ENCODE measurements at regions not wholly inside any gene's neighbourhood (a gene's known extent, or its start where the extent isn't known, plus 50 kb on each side); places are given as distances from the start of the nearest gene placed in this dataset.

DNA sequence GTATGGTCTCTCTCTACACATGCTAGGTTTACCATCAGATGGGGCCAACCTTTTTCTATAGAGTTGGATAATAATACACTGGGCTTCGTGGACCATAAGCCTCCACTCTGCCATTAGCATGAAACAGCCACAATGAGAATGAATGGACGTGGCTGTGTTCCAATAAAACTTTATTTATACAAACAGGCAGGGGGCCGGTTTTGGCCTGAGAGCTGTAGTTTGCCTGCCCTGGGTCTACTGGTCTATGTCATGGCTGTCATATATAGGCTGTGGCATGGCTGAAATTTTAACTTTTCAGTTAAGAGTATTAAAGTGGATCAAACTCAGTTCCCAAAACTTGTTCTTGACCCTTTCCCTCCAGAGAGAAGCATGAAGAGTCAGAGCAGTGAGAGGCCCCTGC lies 120.3 kb upstream of the MYL2 start (continued):
- TF ChIP-seq, protein P1, sequence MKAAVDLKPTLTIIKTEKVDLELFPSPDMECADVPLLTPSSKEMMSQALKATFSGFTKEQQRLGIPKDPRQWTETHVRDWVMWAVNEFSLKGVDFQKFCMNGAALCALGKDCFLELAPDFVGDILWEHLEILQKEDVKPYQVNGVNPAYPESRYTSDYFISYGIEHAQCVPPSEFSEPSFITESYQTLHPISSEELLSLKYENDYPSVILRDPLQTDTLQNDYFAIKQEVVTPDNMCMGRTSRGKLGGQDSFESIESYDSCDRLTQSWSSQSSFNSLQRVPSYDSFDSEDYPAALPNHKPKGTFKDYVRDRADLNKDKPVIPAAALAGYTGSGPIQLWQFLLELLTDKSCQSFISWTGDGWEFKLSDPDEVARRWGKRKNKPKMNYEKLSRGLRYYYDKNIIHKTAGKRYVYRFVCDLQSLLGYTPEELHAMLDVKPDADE (IDR thresholded peaks at IDR 0.05) = no peak
- TF ChIP-seq EZH2phosphoT487 (IDR thresholded peaks at IDR 0.05; ENCODE audit: unreplicated experiment) = no peak
- TF ChIP-seq, protein P2, sequence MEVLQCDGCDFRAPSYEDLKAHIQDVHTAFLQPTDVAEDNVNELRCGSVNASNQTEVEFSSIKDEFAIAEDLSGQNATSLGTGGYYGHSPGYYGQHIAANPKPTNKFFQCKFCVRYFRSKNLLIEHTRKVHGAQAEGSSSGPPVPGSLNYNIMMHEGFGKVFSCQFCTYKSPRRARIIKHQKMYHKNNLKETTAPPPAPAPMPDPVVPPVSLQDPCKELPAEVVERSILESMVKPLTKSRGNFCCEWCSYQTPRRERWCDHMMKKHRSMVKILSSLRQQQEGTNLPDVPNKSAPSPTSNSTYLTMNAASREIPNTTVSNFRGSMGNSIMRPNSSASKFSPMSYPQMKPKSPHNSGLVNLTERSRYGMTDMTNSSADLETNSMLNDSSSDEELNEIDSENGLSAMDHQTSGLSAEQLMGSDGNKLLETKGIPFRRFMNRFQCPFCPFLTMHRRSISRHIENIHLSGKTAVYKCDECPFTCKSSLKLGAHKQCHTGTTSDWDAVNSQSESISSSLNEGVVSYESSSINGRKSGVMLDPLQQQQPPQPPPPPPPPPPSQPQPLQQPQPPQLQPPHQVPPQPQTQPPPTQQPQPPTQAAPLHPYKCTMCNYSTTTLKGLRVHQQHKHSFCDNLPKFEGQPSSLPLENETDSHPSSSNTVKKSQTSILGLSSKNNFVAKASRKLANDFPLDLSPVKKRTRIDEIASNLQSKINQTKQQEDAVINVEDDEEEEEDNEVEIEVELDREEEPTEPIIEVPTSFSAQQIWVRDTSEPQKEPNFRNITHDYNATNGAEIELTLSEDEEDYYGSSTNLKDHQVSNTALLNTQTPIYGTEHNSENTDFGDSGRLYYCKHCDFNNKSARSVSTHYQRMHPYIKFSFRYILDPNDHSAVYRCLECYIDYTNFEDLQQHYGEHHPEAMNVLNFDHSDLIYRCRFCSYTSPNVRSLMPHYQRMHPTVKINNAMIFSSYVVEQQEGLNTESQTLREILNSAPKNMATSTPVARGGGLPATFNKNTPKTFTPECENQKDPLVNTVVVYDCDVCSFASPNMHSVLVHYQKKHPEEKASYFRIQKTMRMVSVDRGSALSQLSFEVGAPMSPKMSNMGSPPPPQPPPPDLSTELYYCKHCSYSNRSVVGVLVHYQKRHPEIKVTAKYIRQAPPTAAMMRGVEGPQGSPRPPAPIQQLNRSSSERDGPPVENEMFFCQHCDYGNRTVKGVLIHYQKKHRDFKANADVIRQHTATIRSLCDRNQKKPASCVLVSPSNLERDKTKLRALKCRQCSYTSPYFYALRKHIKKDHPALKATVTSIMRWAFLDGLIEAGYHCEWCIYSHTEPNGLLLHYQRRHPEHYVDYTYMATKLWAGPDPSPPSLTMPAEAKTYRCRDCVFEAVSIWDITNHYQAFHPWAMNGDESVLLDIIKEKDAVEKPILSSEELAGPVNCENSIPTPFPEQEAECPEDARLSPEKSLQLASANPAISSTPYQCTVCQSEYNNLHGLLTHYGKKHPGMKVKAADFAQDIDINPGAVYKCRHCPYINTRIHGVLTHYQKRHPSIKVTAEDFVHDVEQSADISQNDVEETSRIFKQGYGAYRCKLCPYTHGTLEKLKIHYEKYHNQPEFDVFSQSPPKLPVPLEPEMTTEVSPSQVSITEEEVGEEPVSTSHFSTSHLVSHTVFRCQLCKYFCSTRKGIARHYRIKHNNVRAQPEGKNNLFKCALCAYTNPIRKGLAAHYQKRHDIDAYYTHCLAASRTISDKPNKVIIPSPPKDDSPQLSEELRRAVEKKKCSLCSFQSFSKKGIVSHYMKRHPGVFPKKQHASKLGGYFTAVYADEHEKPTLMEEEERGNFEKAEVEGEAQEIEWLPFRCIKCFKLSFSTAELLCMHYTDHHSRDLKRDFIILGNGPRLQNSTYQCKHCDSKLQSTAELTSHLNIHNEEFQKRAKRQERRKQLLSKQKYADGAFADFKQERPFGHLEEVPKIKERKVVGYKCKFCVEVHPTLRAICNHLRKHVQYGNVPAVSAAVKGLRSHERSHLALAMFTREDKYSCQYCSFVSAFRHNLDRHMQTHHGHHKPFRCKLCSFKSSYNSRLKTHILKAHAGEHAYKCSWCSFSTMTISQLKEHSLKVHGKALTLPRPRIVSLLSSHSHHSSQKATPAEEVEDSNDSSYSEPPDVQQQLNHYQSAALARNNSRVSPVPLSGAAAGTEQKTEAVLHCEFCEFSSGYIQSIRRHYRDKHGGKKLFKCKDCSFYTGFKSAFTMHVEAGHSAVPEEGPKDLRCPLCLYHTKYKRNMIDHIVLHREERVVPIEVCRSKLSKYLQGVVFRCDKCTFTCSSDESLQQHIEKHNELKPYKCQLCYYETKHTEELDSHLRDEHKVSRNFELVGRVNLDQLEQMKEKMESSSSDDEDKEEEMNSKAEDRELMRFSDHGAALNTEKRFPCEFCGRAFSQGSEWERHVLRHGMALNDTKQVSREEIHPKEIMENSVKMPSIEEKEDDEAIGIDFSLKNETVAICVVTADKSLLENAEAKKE (CRISPR knock-in tag; IDR thresholded peaks at IDR 0.05) = no peak

DNA sequence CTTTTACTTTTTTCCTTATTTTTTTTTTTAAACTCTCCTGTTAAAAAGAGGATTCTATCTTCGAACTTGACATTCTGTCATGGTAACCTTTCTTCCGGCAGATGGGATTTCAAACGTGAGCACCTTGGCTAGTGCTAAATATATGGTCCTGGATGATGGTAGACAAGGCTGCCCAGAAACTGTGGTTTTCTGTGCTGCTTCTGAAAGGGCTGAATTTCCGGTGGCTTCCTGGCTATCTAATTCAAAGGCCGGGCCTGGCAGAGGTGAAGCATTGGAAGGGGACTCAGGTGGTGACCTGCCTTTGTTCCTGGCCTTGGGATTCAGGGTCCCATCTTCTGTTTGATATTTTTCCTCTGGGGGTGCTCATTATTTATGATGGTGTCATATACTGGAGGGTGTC lies 118.6 kb upstream of the MYL2 start:
- ATAC-seq (no peak), DNase-seq (ENCODE audit: low spot score) (no peak)
- H3K27ac ChIP-seq (ENCODE audit: low read depth) = no peak overlapping the region
- H3K79me2 ChIP-seq (replicated peaks; ENCODE audit: insufficient read depth) = peaks cover 47% of the 10 kb centered on the region
- Mint-ChIP-seq H3K27ac (no peak overlapping the region), H3K36me3 (ENCODE audit: low read depth) (peaks cover 5% of the 10 kb centered on the region; the same call in 1 of the 3 replicates), H3K4me1 (peaks cover 29% of the 10 kb centered on the region), H3K27me3 (ENCODE audit: insufficient read depth, low read depth, poor library complexity) (peaks cover 22% of the 10 kb centered on the region), H3K4me3 (no peak overlapping the region), H3K9me3 (no peaks in the 10 kb centered on the region)
- no peak overlapping the region for H3K4me2 ChIP-seq
- peaks cover 35% of the 10 kb centered on the region for H3K27me3 ChIP-seq (ENCODE audit: insufficient read depth)
- H3F3A ChIP-seq (replicated peaks; ENCODE audit: low read depth) = 0 out of 2 replicates have a peak, but pooled peaks cover 5% of the 10 kb centered on the region
- H4K20me1 ChIP-seq (replicated peaks; ENCODE audit: insufficient read depth) = peaks cover 6% of the 10 kb centered on the region; the same call in 1 of the 2 replicates
- H3K4me3 ChIP-seq = no peak overlapping the region
- H3K4me1 ChIP-seq (ENCODE audit: insufficient read depth) = peaks cover 15% of the 10 kb centered on the region; the same call in 1 of the 2 replicates
- H2AFZ ChIP-seq = no peak overlapping the region
- H3K36me3 ChIP-seq (ENCODE audit: insufficient read depth) = no peaks in the 10 kb centered on the region
- H3K9me2 ChIP-seq (ENCODE audit: insufficient read depth) = no peaks in the 10 kb centered on the region
- TF ChIP-seq CREB1 (CRISPR knock-in tag; IDR thresholded peaks at IDR 0.05; ENCODE audit: low read depth) = no peak
- no peak for TF ChIP-seq EZH2phosphoT487 (IDR thresholded peaks at IDR 0.05; ENCODE audit: unreplicated experiment)
- TF ChIP-seq, protein P3, sequence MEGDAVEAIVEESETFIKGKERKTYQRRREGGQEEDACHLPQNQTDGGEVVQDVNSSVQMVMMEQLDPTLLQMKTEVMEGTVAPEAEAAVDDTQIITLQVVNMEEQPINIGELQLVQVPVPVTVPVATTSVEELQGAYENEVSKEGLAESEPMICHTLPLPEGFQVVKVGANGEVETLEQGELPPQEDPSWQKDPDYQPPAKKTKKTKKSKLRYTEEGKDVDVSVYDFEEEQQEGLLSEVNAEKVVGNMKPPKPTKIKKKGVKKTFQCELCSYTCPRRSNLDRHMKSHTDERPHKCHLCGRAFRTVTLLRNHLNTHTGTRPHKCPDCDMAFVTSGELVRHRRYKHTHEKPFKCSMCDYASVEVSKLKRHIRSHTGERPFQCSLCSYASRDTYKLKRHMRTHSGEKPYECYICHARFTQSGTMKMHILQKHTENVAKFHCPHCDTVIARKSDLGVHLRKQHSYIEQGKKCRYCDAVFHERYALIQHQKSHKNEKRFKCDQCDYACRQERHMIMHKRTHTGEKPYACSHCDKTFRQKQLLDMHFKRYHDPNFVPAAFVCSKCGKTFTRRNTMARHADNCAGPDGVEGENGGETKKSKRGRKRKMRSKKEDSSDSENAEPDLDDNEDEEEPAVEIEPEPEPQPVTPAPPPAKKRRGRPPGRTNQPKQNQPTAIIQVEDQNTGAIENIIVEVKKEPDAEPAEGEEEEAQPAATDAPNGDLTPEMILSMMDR (conservative IDR thresholded peaks at IDR 0.05; ENCODE audit: low read depth in 2 of 2) = no peak
- no peak for TF ChIP-seq STAT1 (IDR thresholded peaks at IDR 0.05; ENCODE audit: unreplicated experiment)
- no peak for TF ChIP-seq NANOG (IDR thresholded peaks at IDR 0.05; ENCODE audit: borderline replicate concordance)
- TF ChIP-seq ZNF114 (CRISPR knock-in tag; IDR thresholded peaks at IDR 0.05) = no peak
- no peak for TF ChIP-seq EZH2 (IDR thresholded peaks at IDR 0.05; ENCODE audit: low read depth, unreplicated experiment)
- no peak for TF ChIP-seq POLR2AphosphoS5 (IDR thresholded peaks at IDR 0.05; ENCODE audit: low read depth)
- TF ChIP-seq ZNF331 (CRISPR knock-in tag; IDR thresholded peaks at IDR 0.05; ENCODE audit: low read depth) = no peak
- no peak for TF ChIP-seq JUNB (IDR thresholded peaks at IDR 0.05; ENCODE audit: unreplicated experiment)
- TF ChIP-seq, protein P4, sequence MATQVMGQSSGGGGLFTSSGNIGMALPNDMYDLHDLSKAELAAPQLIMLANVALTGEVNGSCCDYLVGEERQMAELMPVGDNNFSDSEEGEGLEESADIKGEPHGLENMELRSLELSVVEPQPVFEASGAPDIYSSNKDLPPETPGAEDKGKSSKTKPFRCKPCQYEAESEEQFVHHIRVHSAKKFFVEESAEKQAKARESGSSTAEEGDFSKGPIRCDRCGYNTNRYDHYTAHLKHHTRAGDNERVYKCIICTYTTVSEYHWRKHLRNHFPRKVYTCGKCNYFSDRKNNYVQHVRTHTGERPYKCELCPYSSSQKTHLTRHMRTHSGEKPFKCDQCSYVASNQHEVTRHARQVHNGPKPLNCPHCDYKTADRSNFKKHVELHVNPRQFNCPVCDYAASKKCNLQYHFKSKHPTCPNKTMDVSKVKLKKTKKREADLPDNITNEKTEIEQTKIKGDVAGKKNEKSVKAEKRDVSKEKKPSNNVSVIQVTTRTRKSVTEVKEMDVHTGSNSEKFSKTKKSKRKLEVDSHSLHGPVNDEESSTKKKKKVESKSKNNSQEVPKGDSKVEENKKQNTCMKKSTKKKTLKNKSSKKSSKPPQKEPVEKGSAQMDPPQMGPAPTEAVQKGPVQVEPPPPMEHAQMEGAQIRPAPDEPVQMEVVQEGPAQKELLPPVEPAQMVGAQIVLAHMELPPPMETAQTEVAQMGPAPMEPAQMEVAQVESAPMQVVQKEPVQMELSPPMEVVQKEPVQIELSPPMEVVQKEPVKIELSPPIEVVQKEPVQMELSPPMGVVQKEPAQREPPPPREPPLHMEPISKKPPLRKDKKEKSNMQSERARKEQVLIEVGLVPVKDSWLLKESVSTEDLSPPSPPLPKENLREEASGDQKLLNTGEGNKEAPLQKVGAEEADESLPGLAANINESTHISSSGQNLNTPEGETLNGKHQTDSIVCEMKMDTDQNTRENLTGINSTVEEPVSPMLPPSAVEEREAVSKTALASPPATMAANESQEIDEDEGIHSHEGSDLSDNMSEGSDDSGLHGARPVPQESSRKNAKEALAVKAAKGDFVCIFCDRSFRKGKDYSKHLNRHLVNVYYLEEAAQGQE (IDR thresholded peaks at IDR 0.05; ENCODE audit: unreplicated experiment) = no peak
